ENCODE measurements at regions not wholly inside any gene's neighbourhood (a gene's known extent, or its start where the extent isn't known, plus 50 kb on each side); places are given as distances from the start of the nearest gene placed in this dataset.

GRCh38 chr12:41777064-41777790, 367.4 kb downstream of the GXYLT1 start:
- DNase-seq (ENCODE audit: insufficient read length, low spot score) = no peak
- TF ChIP-seq TAF1 (IDR thresholded peaks at IDR 0.05; ENCODE audit: low read depth, low read length) (no peak), POU2F2 (IDR thresholded peaks at IDR 0.05; ENCODE audit: low read depth, low read length) (no peak), SPI1 (IDR thresholded peaks at IDR 0.05; ENCODE audit: low read depth, low read length) (no peak), POLR2A (IDR thresholded peaks at IDR 0.05; ENCODE audit: low read depth, low read length) (no peak), PAX5 (IDR thresholded peaks at IDR 0.05; ENCODE audit: insufficient read depth, low read length, severe bottlenecking) (no peak), POLR2AphosphoS5 (IDR thresholded peaks at IDR 0.05; ENCODE audit: low read depth, low read length) (no peak)
- no peak for FAIRE-seq

- FAIRE-seq (no peak), DNase-seq (ENCODE audit: insufficient read length, low spot score) (no peak)
- TF ChIP-seq SPI1 (IDR thresholded peaks at IDR 0.05; ENCODE audit: low read depth, low read length) = 0 out of 2 replicates have a peak, but pooled peaks have one; percentile 1
- no peak for TF ChIP-seq POLR2AphosphoS5 (IDR thresholded peaks at IDR 0.05; ENCODE audit: low read depth, low read length)
These were observed 372.2 kb downstream of the GXYLT1 start for GRCh38 chr12:41772478-41772877.

GRCh38 chr12:41769810-41770209, 374.9 kb downstream of the GXYLT1 start:
- TF ChIP-seq POLR2A (IDR thresholded peaks at IDR 0.05; ENCODE audit: low read depth, low read length) (no peak), POU2F2 (IDR thresholded peaks at IDR 0.05; ENCODE audit: low read depth, low read length) (no peak), PAX5 (IDR thresholded peaks at IDR 0.05; ENCODE audit: insufficient read depth, low read length, severe bottlenecking) (no peak), POLR2AphosphoS5 (IDR thresholded peaks at IDR 0.05; ENCODE audit: low read depth, low read length) (no peak), SPI1 (IDR thresholded peaks at IDR 0.05; ENCODE audit: low read depth, low read length) (no peak), TAF1 (IDR thresholded peaks at IDR 0.05; ENCODE audit: low read depth, low read length) (no peak)
- FAIRE-seq = no peak

GRCh38 chr12:41768456-41768855, 376.2 kb downstream of the GXYLT1 start:
- FAIRE-seq (no peak), DNase-seq (ENCODE audit: insufficient read length, low spot score) (no peak)
- no peak for TF ChIP-seq POLR2A (IDR thresholded peaks at IDR 0.05; ENCODE audit: low read depth, low read length)
- TF ChIP-seq POU2F2 (IDR thresholded peaks at IDR 0.05; ENCODE audit: low read depth, low read length) = no peak
- no peak for TF ChIP-seq TAF1 (IDR thresholded peaks at IDR 0.05; ENCODE audit: low read depth, low read length)
- TF ChIP-seq POLR2AphosphoS5 (IDR thresholded peaks at IDR 0.05; ENCODE audit: low read depth, low read length) = no peak
- TF ChIP-seq PAX5 (IDR thresholded peaks at IDR 0.05; ENCODE audit: insufficient read depth, low read length, severe bottlenecking) = no peak
- TF ChIP-seq SPI1 (IDR thresholded peaks at IDR 0.05; ENCODE audit: low read depth, low read length) = no peak

More at GRCh38 chr12:41769810-41770209, 374.9 kb downstream of the GXYLT1 start:
- DNase-seq (ENCODE audit: insufficient read length, low spot score) = no peak

- DNase-seq (ENCODE audit: insufficient read length, low spot score) (no peak), FAIRE-seq (no peak)
- TF ChIP-seq PAX5 (IDR thresholded peaks at IDR 0.05; ENCODE audit: insufficient read depth, low read length, severe bottlenecking) (no peak), SPI1 (IDR thresholded peaks at IDR 0.05; ENCODE audit: low read depth, low read length) (no peak), POLR2A (IDR thresholded peaks at IDR 0.05; ENCODE audit: low read depth, low read length) (no peak), TAF1 (IDR thresholded peaks at IDR 0.05; ENCODE audit: low read depth, low read length) (no peak), POU2F2 (IDR thresholded peaks at IDR 0.05; ENCODE audit: low read depth, low read length) (no peak), POLR2AphosphoS5 (IDR thresholded peaks at IDR 0.05; ENCODE audit: low read depth, low read length) (no peak)
These were observed 382.0 kb downstream of the GXYLT1 start for GRCh38 chr12:41762691-41763090.

- DNase-seq (ENCODE audit: insufficient read length, low spot score) (no peak), FAIRE-seq (no peak)
- TF ChIP-seq POU2F2 (IDR thresholded peaks at IDR 0.05; ENCODE audit: low read depth, low read length) = no peak
- TF ChIP-seq PAX5 (IDR thresholded peaks at IDR 0.05; ENCODE audit: insufficient read depth, low read length, severe bottlenecking) = no peak
- TF ChIP-seq SPI1 (IDR thresholded peaks at IDR 0.05; ENCODE audit: low read depth, low read length) = no peak
- no peak for TF ChIP-seq TAF1 (IDR thresholded peaks at IDR 0.05; ENCODE audit: low read depth, low read length)
- TF ChIP-seq POLR2AphosphoS5 (IDR thresholded peaks at IDR 0.05; ENCODE audit: low read depth, low read length) = no peak
- no peak for TF ChIP-seq POLR2A (IDR thresholded peaks at IDR 0.05; ENCODE audit: low read depth, low read length)
These were observed 399.1 kb downstream of the GXYLT1 start for GRCh38 chr12:41745593-41745992.

- no peak for FAIRE-seq
- TF ChIP-seq POLR2A (IDR thresholded peaks at IDR 0.05; ENCODE audit: low read depth, low read length) (no peak), TAF1 (IDR thresholded peaks at IDR 0.05; ENCODE audit: low read depth, low read length) (no peak), POLR2AphosphoS5 (IDR thresholded peaks at IDR 0.05; ENCODE audit: low read depth, low read length) (no peak), SPI1 (IDR thresholded peaks at IDR 0.05; ENCODE audit: low read depth, low read length) (no peak), PAX5 (IDR thresholded peaks at IDR 0.05; ENCODE audit: insufficient read depth, low read length, severe bottlenecking) (no peak), POU2F2 (IDR thresholded peaks at IDR 0.05; ENCODE audit: low read depth, low read length) (no peak)
- no peak for DNase-seq (ENCODE audit: insufficient read length, low spot score)
These were observed 400.8 kb downstream of the GXYLT1 start for GRCh38 chr12:41743835-41744234.

- no peak for DNase-seq (ENCODE audit: insufficient read length, low spot score)
- no peak for TF ChIP-seq SPI1 (IDR thresholded peaks at IDR 0.05; ENCODE audit: low read depth, low read length)
- FAIRE-seq = no peak
These were observed 405.6 kb downstream of the GXYLT1 start for GRCh38 chr12:41739066-41739465.

- DNase-seq (ENCODE audit: insufficient read length, low spot score) (no peak), FAIRE-seq (no peak)
These were observed 407.3 kb downstream of the GXYLT1 start for GRCh38 chr12:41737423-41737822.

GRCh38 chr12:41736436-41736835, 408.2 kb downstream of the GXYLT1 start:
- TF ChIP-seq POLR2A (IDR thresholded peaks at IDR 0.05; ENCODE audit: low read depth, low read length) = no peak
- TF ChIP-seq PAX5 (IDR thresholded peaks at IDR 0.05; ENCODE audit: insufficient read depth, low read length, severe bottlenecking) = no peak
- no peak for TF ChIP-seq TAF1 (IDR thresholded peaks at IDR 0.05; ENCODE audit: low read depth, low read length)
- TF ChIP-seq POLR2AphosphoS5 (IDR thresholded peaks at IDR 0.05; ENCODE audit: low read depth, low read length) = no peak
- no peak for TF ChIP-seq POU2F2 (IDR thresholded peaks at IDR 0.05; ENCODE audit: low read depth, low read length)
- FAIRE-seq = no peak

More at GRCh38 chr12:41737423-41737822, 407.3 kb downstream of the GXYLT1 start:
- TF ChIP-seq SPI1 (IDR thresholded peaks at IDR 0.05; ENCODE audit: low read depth, low read length) = no peak
- TF ChIP-seq POLR2A (IDR thresholded peaks at IDR 0.05; ENCODE audit: low read depth, low read length) = no peak
- TF ChIP-seq PAX5 (IDR thresholded peaks at IDR 0.05; ENCODE audit: insufficient read depth, low read length, severe bottlenecking) = no peak
- no peak for TF ChIP-seq TAF1 (IDR thresholded peaks at IDR 0.05; ENCODE audit: low read depth, low read length)
- TF ChIP-seq POLR2AphosphoS5 (IDR thresholded peaks at IDR 0.05; ENCODE audit: low read depth, low read length) = no peak
- TF ChIP-seq POU2F2 (IDR thresholded peaks at IDR 0.05; ENCODE audit: low read depth, low read length) = no peak

More at GRCh38 chr12:41736436-41736835, 408.2 kb downstream of the GXYLT1 start:
- no peak for DNase-seq (ENCODE audit: insufficient read length, low spot score)
